Caco-2 (cell line): ENCODE measurements at regions not wholly inside any gene's neighbourhood (a gene's known extent, or its start where the extent isn't known, plus 50 kb on each side); places are given as distances from the start of the nearest gene placed in this dataset.

Source experiments
- BruUV-seq: library from RNA; stranded (reverse); fragments of 400-500 nt; replicated peaks from 2 replicates; lab custom pipeline; 2021; lab: Mats Ljungman, UMichigan
- CTCF ChIA-PET: fragments of 300-600 bp; sonication (Branson Sonifier 250); formaldehyde crosslinking; loops from one replicate; lab custom pipeline; 2022; ENCODE audit warnings: antibody characterized with exemption; lab: Charles Lee
- POLR2A ChIA-PET: fragments of 300-600 bp; sonication (Branson Sonifier 250); formaldehyde crosslinking; loops from one replicate; lab custom pipeline; 2022; ENCODE audit warnings: antibody characterized with exemption; lab: Charles Lee
- DNase-seq, 2 experiments: peaks; one replicate each; pipeline versions ENCODE4 v3.0.0 to v3.0.0-alpha.2; 2020 to 2022
- H3K27me3 ChIP-seq: replicated peaks from 2 replicates; pipeline ENCODE4 v1.6.0; 2011; ENCODE audit warnings: low read length; ENCODE audit not compliant: control insufficient read depth, insufficient read depth
- H3K36me3 ChIP-seq: 2 replicates; pipeline ENCODE4 v1.5.1; 2011; ENCODE audit warnings: low read length; ENCODE audit not compliant: control insufficient read depth, insufficient read depth
- H3K4me1 ChIP-seq: fragments of 250-450 bp; sonication (Bioruptor Pico); 2 replicates; pipeline ENCODE4 v1.5.1; 2020; ENCODE audit warnings: mild to moderate bottlenecking
- H3K4me3 ChIP-seq: 2 replicates; pipeline ENCODE4 v1.5.1; 2011; ENCODE audit warnings: low read depth, mild to moderate bottlenecking, control low read depth, low read length
- H3K9me3 ChIP-seq: fragments of 250-450 bp; sonication (Bioruptor Pico); 2 replicates; pipeline ENCODE4 v1.5.1; 2020; ENCODE audit warnings: mild to moderate bottlenecking, moderate library complexity
- H3K27ac Mint-ChIP-seq: one replicate; pipeline ENCODE4 v1.8.0; 2022; ENCODE audit warnings: mixed read lengths; ENCODE audit not compliant: unreplicated experiment
- H3K27me3 Mint-ChIP-seq: one replicate; pipeline ENCODE4 v1.8.0; 2022; ENCODE audit warnings: mixed read lengths; ENCODE audit not compliant: insufficient read depth, unreplicated experiment
- H3K36me3 Mint-ChIP-seq: one replicate; pipeline ENCODE4 v1.8.0; 2022; ENCODE audit warnings: mild to moderate bottlenecking, mixed read lengths; ENCODE audit not compliant: insufficient read depth, unreplicated experiment
- H3K4me1 Mint-ChIP-seq: one replicate; pipeline ENCODE4 v1.8.0; 2022; ENCODE audit warnings: low read depth, mixed read lengths; ENCODE audit not compliant: unreplicated experiment
- H3K4me3 Mint-ChIP-seq: one replicate; pipeline ENCODE4 v1.8.0; 2022; ENCODE audit warnings: mild to moderate bottlenecking, moderate library complexity, mixed read lengths; ENCODE audit not compliant: unreplicated experiment
- H3K9me3 Mint-ChIP-seq: one replicate; pipeline ENCODE4 v1.8.0; 2022; ENCODE audit warnings: mixed read lengths; ENCODE audit not compliant: unreplicated experiment
- intact Hi-C: fragments of 100-400 bp; cut with micrococcal nuclease; formaldehyde crosslinking; loops from one replicate; pipeline ENCODE4 v1.10.0; 2022; ENCODE audit not compliant: unreplicated experiment
- TF ChIP-seq, protein P1 (sequence below), 2 experiments: fragments of 200-600 bp in 1 of 2; IDR thresholded peaks; 1 replicate in 1 of 2; 2 replicates in 1 of 2; pipeline versions ENCODE4 v1.5.1 to v1.8.0; 2011 to 2022; ENCODE audit warnings: antibody characterized with exemption in 1 of 2, control low read depth in 1 of 2, inconsistent platforms in 1 of 2, low read depth in 1 of 2, low read length in 1 of 2, mild to moderate bottlenecking in 1 of 2, moderate library complexity in 1 of 2; ENCODE audit not compliant: insufficient read depth in 1 of 2, severe bottlenecking in 1 of 2, unreplicated experiment in 1 of 2

DNA sequence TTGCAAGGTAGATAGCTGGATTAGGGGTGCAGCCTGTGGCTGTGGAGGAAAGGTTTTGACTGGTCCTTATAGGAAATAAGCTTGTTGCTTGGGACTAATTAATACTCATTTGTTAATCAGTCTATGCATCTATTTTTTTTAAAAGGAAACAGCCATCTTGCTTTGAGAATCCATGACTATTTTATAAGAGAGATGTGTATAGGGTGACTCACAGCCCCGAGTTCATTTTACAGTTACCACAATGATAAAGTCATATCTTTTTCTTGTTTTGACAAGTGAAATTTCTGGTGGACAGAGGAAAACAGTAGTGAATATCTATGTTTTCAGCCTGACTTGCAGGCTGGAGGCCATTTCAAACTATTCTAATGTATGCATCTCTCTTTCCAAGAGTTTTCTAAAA is 193.5 kb upstream of the CCDC68 start:
- ChIA-PET CTCF (no interaction called here), POLR2A (no interaction called here)
- BruUV-seq, result no TSS peak
- no peak for DNase-seq
- peaks cover 8% of the 10 kb centered on the region for H3K9me3 Mint-ChIP-seq
- Histone ChIP-seq H3K36me3 (no peaks in the 10 kb centered on the region), H3K4me3 (no peak overlapping the region), H3K9me3 (no peaks in the 10 kb centered on the region), H3K27me3 (no peaks in the 10 kb centered on the region), H3K4me1 (no peaks in the 10 kb centered on the region)
- no peaks in the 10 kb centered on the region for H3K36me3 Mint-ChIP-seq
- TF ChIP-seq, protein P1, sequence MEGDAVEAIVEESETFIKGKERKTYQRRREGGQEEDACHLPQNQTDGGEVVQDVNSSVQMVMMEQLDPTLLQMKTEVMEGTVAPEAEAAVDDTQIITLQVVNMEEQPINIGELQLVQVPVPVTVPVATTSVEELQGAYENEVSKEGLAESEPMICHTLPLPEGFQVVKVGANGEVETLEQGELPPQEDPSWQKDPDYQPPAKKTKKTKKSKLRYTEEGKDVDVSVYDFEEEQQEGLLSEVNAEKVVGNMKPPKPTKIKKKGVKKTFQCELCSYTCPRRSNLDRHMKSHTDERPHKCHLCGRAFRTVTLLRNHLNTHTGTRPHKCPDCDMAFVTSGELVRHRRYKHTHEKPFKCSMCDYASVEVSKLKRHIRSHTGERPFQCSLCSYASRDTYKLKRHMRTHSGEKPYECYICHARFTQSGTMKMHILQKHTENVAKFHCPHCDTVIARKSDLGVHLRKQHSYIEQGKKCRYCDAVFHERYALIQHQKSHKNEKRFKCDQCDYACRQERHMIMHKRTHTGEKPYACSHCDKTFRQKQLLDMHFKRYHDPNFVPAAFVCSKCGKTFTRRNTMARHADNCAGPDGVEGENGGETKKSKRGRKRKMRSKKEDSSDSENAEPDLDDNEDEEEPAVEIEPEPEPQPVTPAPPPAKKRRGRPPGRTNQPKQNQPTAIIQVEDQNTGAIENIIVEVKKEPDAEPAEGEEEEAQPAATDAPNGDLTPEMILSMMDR (IDR thresholded peaks at IDR 0.05; ENCODE audit: insufficient read depth in 1 of 2, low read depth in 1 of 2, low read length in 1 of 2, severe bottlenecking in 1 of 2, unreplicated experiment in 1 of 2), result no peak
- H3K27ac Mint-ChIP-seq, result no peak overlapping the region
- H3K4me3 Mint-ChIP-seq, result no peak overlapping the region
- intact Hi-C loops, result no loop called here
- H3K27me3 Mint-ChIP-seq, result no peaks in the 10 kb centered on the region
- peaks cover 9% of the 10 kb centered on the region for H3K4me1 Mint-ChIP-seq

- Mint-ChIP-seq H3K27me3 (no peaks in the 10 kb centered on the region), H3K4me3 (no peak overlapping the region), H3K9me3 (peaks cover 8% of the 10 kb centered on the region), H3K36me3 (no peaks in the 10 kb centered on the region), H3K4me1 (peaks cover 9% of the 10 kb centered on the region), H3K27ac (no peak overlapping the region)
- H3K4me3 ChIP-seq, result no peak overlapping the region
- TF ChIP-seq, protein P1 (IDR thresholded peaks at IDR 0.05; ENCODE audit: insufficient read depth in 1 of 2, low read depth in 1 of 2, low read length in 1 of 2, severe bottlenecking in 1 of 2, unreplicated experiment in 1 of 2), result no peak
- H3K36me3 ChIP-seq, result no peaks in the 10 kb centered on the region
- no peak for DNase-seq
- intact Hi-C loops, result no loop called here
- H3K9me3 ChIP-seq, result no peaks in the 10 kb centered on the region
- no peaks in the 10 kb centered on the region for H3K27me3 ChIP-seq
- CTCF ChIA-PET, result no interaction called here
- POLR2A ChIA-PET, result no interaction called here
- no peaks in the 10 kb centered on the region for H3K4me1 ChIP-seq
- no TSS peak for BruUV-seq
Observed at GRCh38 chr18:55149994-55150393, 190.7 kb upstream of the CCDC68 start.

DNA sequence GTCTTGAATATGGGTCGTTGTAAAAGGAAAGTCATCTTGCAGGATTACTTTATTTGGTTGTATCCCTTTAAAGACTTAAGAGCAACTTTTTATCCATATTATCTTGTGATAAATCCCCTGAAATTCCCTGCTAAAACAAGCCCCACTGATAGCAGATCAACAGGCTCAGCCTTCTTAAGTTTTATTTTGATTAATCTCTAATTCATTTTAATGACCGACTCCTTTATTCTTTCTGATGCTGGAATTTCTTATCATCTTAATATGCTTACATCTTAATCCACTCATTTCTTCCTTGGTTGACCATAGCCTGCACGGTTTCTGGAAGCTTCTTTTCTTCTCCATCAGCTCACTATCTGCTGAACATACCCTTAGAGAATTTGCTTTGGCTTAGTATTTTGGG is 188.5 kb upstream of the CCDC68 start:
- peaks cover 8% of the 10 kb centered on the region for H3K9me3 Mint-ChIP-seq
- no peaks in the 10 kb centered on the region for H3K36me3 Mint-ChIP-seq
- TF ChIP-seq, protein P1 (IDR thresholded peaks at IDR 0.05; ENCODE audit: insufficient read depth in 1 of 2, low read depth in 1 of 2, low read length in 1 of 2, severe bottlenecking in 1 of 2, unreplicated experiment in 1 of 2), result no peak
- intact Hi-C loops, result no loop called here
- BruUV-seq, result no TSS peak
- no peak for DNase-seq
- no peaks in the 10 kb centered on the region for H3K9me3 ChIP-seq
- H3K27me3 Mint-ChIP-seq, result no peaks in the 10 kb centered on the region
- ChIA-PET POLR2A (no interaction called here), CTCF (no interaction called here)
- no peaks in the 10 kb centered on the region for H3K36me3 ChIP-seq
- H3K4me1 ChIP-seq, result no peaks in the 10 kb centered on the region
- H3K27ac Mint-ChIP-seq, result no peak overlapping the region
- H3K4me3 ChIP-seq, result no peak overlapping the region
- H3K4me1 Mint-ChIP-seq, result peaks cover 9% of the 10 kb centered on the region
- H3K4me3 Mint-ChIP-seq, result no peak overlapping the region
- no peaks in the 10 kb centered on the region for H3K27me3 ChIP-seq
